ENCODE measurements at regions not wholly inside any gene's neighbourhood (a gene's known extent, or its start where the extent isn't known, plus 50 kb on each side); places are given as distances from the start of the nearest gene placed in this dataset.
A peak's percentile ranks its signal among the peaks of the same experiment; 100 is the strongest.

- TF ChIP-seq CTCF (IDR thresholded peaks at IDR 0.05) (no peak), EP300 (IDR thresholded peaks at IDR 0.05) (no peak), POLR2AphosphoS5 (IDR thresholded peaks at IDR 0.05) (no peak), POLR2A (IDR thresholded peaks at IDR 0.05) (no peak)
- Histone ChIP-seq H3K9me3 (peaks cover 0 to 12% (median 0%) of the 10 kb centered on the region in 4 donors), H3K27me3 (peaks cover 0 to 14% (median 0%) of the 10 kb centered on the region in 3 donors), H3K4me3 (no peak overlapping the region), H3K27ac (no peak overlapping the region), H3K36me3 (no peaks in the 10 kb centered on the region), H3K4me1 (no peaks in the 10 kb centered on the region)
- intact Hi-C loops (cut with DNase I; ENCODE audit: low total_unique reads) = no loop called here
- no peak for DNase-seq
- WGBS, 5 donors = 67 to 72% (median 69%) methylated on average over 8 of the region's 8 CpGs
Observed at GRCh38 chr10:3310016-3310784, 137.6 kb upstream of the PITRM1 start.

GRCh38 chr10:3306050-3306449 lies 133.5 kb upstream of the PITRM1 start:
- no peak for TF ChIP-seq POLR2AphosphoS5 (IDR thresholded peaks at IDR 0.05)
- no peak for TF ChIP-seq CTCF (IDR thresholded peaks at IDR 0.05)
- TF ChIP-seq POLR2A (IDR thresholded peaks at IDR 0.05) = no peak
- TF ChIP-seq EP300 (IDR thresholded peaks at IDR 0.05) = no peak
- WGBS, 5 donors = 86 to 93% (median 93%) methylated on average over 2 of the region's 2 CpGs
- H3K27me3 ChIP-seq = peaks cover 0 to 9% (median 0%) of the 10 kb centered on the region in 3 donors
- no peaks in the 10 kb centered on the region for H3K36me3 ChIP-seq
- H3K9me3 ChIP-seq = peaks cover 0 to 16% (median 0%) of the 10 kb centered on the region in 4 donors
- H3K4me3 ChIP-seq = no peak overlapping the region
- DNase-seq = no peak
- H3K27ac ChIP-seq = no peak overlapping the region
- intact Hi-C loops (cut with DNase I; ENCODE audit: low total_unique reads) = no loop called here
- no peaks in the 10 kb centered on the region for H3K4me1 ChIP-seq

- Histone ChIP-seq H3K4me3 (no peak overlapping the region), H3K9me3 (no peaks in the 10 kb centered on the region), H3K27ac (no peak overlapping the region), H3K4me1 (no peaks in the 10 kb centered on the region), H3K27me3 (no peaks in the 10 kb centered on the region), H3K36me3 (no peaks in the 10 kb centered on the region)
- WGBS, 5 donors = 81 to 87% (median 82%) methylated on average over 14 of the region's 14 CpGs
- no peak for DNase-seq
- intact Hi-C loops (cut with DNase I; ENCODE audit: low total_unique reads) = no loop called here
- TF ChIP-seq EP300 (IDR thresholded peaks at IDR 0.05) = no peak
- TF ChIP-seq POLR2A (IDR thresholded peaks at IDR 0.05) = no peak
- no peak for TF ChIP-seq CTCF (IDR thresholded peaks at IDR 0.05)
- no peak for TF ChIP-seq POLR2AphosphoS5 (IDR thresholded peaks at IDR 0.05)
Observed at GRCh38 chr10:3295582-3296151, 123.1 kb upstream of the PITRM1 start.

- Histone ChIP-seq H3K27ac (no peak overlapping the region), H3K4me1 (no peaks in the 10 kb centered on the region), H3K9me3 (no peaks in the 10 kb centered on the region), H3K36me3 (no peaks in the 10 kb centered on the region), H3K27me3 (no peaks in the 10 kb centered on the region), H3K4me3 (no peak overlapping the region)
- WGBS, 5 donors = 43 to 62% (median 53%) methylated on average over 14 of the region's 14 CpGs
- DNase-seq = peak in 1 of 2 donors; percentile 54
- intact Hi-C loops (cut with DNase I; ENCODE audit: low total_unique reads) = no loop called here
- TF ChIP-seq CTCF (IDR thresholded peaks at IDR 0.05) (no peak), EP300 (IDR thresholded peaks at IDR 0.05) (no peak), POLR2A (IDR thresholded peaks at IDR 0.05) (no peak), POLR2AphosphoS5 (IDR thresholded peaks at IDR 0.05) (no peak)
Observed at GRCh38 chr10:3294919-3295581, 122.5 kb upstream of the PITRM1 start.

Measured in stomach (tissue), 8 donors.